Stimulated activated CD4-positive, alpha-beta T cell treated with anti-CD3 and anti-CD28 coated beads, Interleukin-12 subunit alpha, Interleukin-12 subunit beta, amount 100 ng/mL, for 24 hours (primary cell): ENCODE measurements at regions not wholly inside any gene's neighbourhood (a gene's known extent, or its start where the extent isn't known, plus 50 kb on each side); places are given as distances from the start of the nearest gene placed in this dataset.
"Not testable (repeated sequence)": the region's sequence is repeated elsewhere in the genome, so short reads cannot be mapped to it uniquely, and the experiment has no call there.

Experiments
- DNase-seq, 2 experiments: peaks; one replicate each; pipeline ENCODE4 v3.0.0-alpha.2; 2020; ENCODE audit warnings: low read depth in 2 of 2

DNA sequence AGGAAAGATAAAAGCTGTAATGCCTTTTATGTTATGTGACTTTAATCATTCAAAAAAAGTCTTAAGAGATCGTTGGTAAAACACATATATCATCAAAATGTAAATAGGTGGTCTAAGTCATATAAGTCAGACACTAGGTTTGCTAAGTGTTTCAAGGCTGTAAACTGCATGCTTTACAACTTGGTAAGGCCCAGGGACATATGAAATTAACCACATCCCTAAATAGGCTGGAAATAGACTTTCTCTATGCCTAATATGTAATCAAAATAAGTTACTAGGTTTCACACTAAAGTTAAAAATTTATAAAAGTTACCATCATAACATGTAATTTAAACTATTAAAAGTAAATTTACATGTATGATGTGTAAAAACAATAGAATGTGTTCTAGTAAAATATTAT lies 946.3 kb upstream of the LRATD1 start:
- no peak for DNase-seq

DNA sequence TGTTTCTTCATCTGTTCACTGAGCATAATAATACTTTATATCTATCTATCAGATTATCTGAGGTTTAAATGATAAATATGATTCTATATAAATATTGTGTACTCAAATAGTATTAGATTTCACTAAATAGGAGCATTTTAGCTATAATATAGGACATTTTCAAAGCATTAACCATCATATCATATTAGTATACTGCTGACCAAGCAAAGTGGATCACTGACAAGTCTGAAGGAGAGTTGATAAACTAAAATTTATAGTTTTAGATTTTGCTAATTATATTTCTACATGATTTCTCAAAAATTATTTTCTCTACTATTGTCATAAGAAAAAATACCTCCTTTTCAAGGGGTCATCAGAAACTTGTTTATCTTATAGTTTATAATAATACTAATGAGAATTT lies 937.8 kb upstream of the LRATD1 start:
- DNase-seq, result no peak

DNA sequence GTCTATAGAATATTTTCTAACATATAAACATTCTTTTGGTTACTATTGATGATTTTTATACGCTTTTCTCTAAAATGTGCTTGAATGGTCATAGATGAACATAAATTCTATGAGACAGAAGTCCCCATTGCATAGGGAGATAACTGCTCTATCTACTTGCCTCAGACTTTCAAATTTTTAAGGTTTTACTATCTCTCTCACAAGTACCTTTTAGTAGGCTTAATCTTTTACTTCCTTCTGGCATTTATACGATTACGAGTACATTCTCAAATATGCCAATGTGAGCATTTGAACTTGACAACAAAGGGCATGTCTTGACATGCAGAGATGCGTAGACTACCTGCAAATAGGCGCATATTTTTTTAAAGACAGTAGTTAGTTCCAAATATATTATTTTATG lies 935.9 kb upstream of the LRATD1 start:
- no peak for DNase-seq

DNA sequence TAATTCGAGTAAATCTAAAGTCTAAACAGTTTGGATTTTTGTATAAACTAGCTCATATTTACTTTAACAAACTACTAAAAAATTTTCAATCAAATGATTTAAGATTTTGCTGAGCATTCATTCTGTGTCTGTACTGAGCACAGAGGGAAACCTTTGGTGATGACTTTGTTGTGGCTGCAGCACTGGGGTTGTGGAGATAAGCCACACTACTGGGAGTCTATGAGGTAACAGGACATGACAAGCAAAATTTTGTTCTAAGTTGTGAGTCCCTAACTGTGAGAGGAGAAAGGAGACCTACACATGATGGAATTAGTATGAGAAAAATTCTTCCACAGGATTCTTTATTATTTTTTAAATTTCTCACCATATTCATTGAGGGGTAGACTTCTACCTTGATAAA lies 933.7 kb upstream of the LRATD1 start:
- no peak for DNase-seq

DNA sequence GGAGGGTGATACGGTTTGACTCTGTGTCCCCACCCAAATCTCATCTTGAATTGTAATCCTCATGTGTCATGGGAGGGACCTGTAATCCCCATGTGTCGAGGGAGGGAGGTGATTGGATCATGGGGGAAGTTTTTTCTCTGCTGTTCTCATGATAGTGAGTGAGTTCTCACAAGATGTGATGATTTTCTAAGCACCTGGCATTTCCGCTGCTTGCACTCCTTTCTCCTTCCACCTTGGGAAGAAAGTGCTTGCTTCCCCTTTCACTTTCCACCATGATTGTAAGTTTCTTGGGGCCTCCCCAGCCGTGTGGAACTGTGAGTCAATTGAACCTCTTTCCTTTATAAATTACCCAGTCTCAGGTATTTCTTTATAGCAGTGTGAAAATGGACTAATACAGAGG lies 932.6 kb upstream of the LRATD1 start:
- not testable (repeated sequence) for DNase-seq

DNA sequence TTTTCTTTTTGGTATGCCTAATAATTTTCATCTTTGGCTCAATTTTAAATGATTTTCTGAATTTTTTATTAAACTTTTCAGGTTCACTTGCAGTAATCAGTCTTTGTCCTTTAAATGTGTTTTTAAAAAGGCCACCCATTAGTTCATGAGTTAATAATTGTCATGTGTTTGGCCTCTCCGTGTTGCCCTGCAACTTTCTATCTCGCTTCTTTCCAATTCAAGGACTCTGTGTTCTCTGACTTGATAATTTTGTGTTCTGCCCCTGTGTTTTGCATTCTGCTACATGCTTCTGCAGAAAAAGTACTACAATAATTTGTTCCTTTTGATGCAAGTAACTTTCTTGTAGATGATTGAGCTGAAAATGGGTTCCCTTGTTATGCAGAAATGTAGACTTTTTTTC lies 921.4 kb upstream of the LRATD1 start:
- no peak for DNase-seq

DNA sequence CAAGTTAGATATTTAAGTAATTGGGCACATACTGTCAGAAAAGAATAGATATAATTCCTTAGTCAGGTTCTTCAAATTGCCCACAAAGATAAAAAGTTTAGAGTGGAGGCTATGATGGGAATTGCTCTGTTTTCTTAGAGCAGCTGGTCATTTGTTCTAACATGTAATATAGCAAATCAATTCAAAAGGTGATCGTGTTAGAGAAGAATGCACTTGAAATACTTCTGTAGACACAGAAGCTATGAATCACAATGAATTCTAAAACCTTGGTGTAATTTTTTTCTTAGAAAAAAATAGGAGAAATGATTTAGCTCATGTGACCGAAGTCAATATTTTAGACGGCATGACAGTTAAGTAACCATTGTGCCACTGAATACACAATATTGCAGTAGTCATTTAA lies 918.1 kb upstream of the LRATD1 start:
- no peak for DNase-seq

DNA sequence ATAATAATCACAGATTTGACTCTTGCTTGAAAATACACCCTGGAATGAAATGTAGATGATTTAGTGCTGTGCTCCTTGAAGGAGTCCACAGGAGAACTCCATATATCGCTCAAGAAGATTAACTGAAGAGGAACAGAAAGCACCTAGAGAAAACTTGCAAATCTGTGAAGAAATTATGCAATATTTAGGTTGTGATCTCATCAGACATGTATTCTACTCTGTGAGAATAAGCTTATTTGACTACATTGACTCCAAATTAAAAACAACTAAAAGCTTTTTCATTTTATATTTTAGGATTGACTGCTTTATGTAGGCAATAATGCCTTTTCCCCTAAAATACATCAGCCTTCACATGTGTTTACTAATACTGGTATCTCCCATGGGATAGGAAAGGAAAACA lies 906.6 kb upstream of the LRATD1 start:
- DNase-seq, result no peak

DNA sequence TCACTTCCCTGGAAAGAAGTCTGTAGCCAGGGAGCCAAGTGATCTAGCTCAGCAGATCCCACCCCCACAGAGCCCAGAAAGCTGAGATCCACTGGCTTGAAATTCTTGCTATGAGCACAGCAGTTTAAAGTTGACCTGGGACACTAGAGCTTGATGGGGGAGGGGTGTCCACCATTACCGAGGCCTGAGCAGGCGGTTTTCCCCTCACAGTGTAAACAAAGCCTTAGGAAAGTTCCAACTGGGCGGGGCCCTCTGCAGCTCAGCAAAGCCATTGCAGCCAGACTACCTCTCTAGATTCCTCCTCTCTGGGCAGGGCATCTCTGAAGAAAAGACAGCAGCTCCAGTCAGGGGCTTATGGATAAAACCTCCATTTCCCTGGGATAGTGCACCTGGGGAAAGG lies 887.2 kb upstream of the LRATD1 start:
- DNase-seq, result no peak

DNA sequence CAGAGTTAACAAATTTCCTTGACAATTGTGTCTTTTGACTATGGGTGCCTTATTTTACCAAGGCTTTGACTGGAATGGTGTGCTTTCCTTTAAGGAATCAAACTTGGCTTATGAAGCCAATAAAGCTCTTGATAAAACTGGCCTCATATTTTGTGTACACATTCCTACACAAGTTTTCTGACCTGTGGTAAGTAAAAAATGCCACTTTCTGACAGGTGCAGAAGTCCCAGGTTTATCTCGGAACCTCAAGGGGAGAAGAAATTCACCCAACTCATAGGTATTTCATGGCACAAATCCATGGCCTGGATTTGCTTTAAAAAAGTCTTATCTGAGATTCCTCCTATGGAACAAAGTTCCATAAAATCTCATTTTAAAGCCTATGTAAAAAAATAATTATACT lies 880.6 kb upstream of the LRATD1 start:
- DNase-seq, result no peak

DNA sequence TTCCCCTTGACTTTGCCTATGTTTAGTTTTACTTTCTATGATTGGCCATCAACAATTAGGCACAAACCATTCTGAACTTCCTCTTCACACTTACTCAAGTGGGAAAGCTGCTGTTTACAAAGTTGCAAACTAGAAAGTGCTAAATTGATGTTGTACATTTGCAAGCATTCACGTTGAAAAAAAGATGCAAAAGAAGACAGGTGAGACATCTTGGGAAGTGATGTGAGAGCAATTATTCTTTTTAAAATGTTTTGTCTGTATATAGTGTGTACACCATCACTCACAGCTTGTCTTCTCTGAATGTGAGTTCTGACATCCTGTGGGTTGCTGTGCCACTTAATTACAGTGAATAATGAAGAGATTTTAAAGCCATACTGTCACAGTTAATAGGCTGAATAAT lies 874.1 kb upstream of the LRATD1 start:
- DNase-seq, result no peak

DNA sequence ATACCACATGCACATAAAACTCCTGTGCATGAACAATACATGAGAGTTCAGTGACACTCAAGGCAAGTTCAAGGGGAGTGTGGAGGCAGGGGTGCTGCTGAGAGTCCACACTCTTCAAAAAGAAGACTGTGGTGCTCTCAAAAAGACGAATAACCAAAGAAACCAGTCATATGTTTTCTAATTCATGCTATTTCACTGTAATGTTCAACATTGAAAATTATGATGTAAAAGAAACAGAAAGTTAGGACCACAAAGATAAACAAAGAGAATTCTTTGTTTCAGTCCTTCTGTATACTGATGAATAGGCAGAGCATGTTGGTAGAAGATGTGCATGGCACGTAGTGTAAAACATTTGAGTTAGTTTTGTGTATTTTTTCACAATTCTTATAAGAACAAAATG lies 864.2 kb upstream of the LRATD1 start:
- DNase-seq, result no peak

DNA sequence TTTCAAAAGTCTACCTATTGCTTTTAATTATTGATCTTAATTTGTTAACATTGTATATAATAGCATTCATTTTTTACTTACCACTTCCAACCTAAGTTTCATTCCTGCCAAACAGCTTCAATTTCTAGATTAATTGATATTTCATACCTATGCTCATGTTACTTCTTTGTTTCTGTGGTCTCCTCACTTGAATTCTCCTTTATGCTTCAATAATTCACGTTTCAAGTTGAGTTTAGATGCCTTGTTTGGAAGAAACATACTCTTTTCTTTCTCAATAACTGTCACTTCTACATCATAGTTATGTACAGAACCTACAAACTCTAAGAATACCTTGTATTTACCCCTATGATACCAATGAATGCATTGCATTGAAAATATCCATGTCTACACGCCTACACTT lies 862.2 kb upstream of the LRATD1 start:
- no peak for DNase-seq

DNA sequence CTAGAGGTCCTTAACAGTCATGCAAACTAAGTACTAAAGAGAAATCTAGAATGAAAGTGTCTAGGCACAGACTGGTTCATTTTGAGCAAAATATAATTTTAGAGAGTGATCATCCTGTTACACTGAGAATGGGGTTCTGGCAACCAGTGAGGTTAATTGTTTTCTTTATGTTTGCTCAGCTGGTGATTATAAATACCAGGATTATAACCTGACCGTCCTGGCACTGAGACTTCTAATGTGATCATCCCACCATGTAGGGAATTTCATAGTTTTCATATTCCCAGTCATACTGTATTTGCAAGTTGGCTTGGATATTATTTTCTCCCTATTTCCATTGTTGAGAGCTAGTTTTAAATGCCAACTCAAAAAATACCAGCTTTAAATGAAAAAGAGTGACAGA lies 852.5 kb upstream of the LRATD1 start:
- DNase-seq, result no peak

DNA sequence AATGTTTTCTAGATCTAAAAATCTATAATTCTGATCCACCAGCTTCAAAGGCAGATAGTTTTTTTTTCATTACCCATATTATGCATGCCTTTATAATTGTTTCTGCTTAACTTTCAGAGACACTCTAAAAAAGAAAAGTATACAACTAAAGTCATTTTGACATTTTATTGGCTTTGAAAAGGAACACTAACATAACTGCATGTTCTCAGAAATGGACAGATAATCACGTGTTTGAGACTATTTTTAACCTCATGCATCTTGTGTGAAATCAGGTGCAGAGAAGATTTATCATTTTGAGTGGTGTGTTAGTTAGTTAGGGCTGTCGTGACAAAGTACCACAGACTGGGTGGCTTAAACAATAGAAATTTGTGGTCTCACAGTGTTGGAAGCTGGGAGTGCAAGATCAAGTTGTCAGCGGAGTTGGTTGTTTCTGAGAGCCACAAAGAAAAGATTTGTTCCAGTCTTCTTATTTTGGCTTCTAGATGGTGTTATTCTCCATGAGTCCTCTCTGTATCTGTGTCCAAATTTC lies 841.4 kb upstream of the LRATD1 start:
- DNase-seq, result no peak

DNA sequence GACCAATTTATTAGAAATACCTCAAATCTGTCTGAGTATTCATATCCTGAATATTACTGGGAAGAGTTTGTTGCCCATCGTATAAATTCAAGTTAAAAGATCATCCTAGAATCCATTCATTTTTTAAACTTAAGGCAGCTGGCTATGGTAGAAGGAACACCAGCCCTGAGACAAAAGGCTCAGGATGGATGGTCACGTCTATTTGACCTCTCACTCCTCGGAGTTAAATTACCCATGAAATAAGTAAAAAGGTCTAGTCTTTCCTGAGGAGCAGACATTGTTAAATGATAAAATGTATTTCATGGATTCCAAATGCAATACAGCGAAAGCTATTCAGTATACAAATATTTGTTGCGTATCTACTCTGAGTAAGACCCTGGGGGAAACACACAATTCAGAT lies 826.0 kb upstream of the LRATD1 start:
- DNase-seq, result no peak

DNA sequence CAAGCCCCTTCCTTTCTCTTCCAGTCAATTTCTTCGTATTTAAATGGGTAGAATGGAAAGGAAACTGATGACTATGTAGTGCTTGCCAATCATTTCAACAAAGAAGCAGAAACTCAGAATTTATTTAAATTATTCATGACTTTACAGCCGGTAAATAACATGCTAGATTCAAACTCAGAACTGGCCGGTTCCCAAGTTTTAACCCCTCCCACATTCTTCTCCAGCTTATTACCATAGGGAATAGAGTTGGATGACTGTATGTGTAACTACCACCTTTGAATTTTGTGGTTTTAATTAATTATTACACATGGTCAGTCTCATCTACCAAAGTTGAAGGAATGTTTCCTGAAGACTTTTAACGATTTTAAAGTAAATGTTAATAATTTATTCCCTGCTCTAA lies 819.3 kb upstream of the LRATD1 start:
- no peak for DNase-seq

DNA sequence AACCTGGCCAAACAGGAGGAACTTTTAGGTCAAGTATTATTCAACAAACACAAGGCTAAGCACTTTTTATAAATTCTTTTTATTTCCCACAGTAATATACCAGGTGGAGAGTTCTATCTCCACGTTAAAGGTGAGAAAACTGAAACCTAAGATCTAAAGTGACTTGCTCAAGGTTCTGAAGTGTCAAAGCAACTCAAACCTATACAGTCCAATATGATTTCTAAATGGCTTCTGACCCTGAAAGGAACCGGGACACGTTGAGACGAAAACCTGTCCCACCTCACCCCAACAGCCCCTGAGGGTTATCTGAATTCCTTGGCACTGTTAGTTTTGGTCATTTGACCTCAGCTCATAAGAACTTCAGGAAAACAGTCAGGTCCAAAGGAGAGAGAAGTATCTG lies 814.5 kb upstream of the LRATD1 start:
- DNase-seq, result no peak

DNA sequence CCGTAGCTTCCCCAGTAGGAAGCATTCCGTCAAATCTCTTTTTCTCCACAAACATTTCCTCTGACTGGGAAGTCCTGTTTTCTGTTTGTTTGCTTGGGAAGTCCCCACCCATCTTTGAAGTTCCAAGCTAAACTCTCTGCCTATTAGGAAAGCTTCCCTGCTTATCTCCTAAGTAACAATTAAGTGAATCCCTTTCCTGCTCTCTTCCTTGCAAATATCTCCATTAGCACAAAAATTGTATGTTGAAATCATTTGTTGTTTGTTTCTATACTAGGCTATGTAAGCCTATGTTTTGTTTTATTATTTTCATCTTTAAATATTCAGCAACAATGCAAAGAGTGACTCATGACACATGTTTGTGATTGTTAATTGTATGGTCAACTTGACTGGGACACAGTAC lies 812.6 kb upstream of the LRATD1 start:
- no peak for DNase-seq

DNA sequence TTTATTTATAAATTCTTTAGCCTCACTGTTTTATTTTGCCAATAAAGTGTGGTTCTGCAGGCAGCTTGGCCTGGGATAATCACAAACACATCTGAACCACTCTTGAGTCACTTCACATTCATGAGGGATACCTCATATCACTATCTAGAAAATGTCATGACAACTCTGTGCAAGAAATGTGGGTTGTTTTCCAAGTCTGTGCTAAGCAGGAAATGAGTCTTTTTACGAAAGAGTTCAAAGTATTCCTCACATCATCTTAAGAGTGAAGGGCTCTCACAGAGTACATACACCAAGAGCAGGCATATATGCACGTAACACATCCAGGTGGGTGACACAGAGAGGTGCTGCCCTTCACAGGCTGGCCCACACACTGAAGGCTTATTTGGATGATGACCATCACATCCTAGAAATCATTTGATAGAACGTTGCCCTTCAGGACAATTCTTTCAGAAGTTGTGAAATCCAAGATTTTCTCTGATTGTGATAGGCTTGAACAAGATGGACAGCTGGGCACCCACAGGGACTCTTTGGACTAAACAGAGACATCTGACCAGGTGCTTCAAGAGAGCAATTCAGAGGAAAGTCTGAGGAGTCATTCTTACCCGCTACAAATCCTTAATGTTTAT lies 811.1 kb upstream of the LRATD1 start:
- DNase-seq, result no peak

DNA sequence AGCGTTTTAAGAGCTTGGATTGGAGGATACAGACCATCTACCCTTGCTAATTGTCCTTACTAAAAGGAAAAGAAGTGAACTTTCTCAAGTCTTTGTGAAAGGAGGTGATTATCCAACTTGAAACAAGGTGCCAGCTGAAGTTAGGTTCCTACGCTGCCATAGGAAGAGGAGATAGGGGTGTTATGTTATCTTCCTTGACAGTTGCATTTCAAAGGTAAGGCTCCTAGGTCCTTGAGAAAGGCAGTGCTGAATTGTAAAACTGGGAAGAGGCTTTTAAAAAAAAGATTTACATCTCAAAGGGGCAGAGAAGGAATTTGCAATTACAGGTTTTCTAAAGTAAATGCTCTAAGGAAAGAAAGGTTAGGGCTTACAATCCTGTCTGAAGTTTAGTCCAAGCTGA lies 810.2 kb upstream of the LRATD1 start:
- no peak for DNase-seq

DNA sequence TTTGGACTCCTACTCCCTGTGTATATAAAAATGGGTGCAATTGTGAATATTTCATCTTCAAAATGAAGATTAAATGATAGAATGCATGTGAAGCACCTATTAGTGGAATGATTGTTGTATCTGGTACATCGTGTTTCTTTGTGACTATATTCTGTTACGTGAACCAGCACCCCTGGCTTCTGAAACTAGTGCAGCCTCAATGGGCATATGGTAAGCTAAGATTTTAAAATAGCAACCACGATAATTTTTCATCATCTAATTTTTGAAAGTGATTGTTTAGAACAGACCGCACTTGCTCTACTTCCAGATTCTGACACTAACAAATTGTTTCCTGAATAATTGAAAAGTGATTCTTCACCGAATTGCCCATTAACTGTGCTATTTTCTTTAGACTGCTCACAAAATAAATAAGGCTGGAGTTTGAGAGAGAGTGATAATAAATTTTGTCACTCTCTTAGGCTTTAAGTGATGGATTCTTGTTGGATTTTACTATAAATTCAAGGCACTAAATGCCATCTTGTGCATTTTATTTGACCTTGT lies 806.1 kb upstream of the LRATD1 start:
- no peak for DNase-seq

DNA sequence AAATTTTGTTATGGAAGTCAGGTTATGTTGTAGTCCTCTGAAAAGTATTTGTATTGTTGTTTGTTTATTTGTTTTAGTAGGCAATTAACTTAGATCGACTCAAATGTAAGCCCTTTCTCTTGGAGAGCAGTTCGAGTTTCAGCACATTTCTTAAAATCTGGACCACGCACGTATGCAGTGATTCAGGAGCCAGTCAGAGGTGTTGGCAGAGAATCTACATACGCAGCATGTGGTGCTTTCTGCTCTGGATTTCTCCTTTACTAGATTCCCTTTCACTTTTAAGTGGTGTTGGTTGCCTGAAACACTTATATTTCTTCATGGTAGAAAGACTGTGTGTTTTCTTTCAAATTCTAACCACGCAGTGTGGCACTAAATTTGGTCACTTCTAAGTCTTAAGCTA lies 773.9 kb upstream of the LRATD1 start:
- no peak for DNase-seq

DNA sequence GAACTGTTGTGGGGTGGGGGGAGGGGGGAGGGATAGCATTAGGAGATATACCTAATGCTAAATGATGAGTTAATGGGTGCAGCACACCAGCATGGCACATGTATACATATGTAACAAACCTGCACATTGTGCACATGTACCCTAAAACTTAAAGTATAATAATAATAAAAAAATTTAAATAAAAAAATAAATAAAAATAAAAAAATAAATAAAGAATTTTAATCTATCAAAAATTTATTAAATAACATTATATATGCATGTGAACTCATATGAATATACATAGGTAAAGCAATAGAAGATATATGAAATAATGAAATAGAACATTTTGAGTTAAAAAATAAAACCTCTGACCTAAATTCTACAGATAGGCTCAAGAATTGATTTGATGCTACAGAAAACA lies 764.2 kb upstream of the LRATD1 start:
- not testable (repeated sequence) for DNase-seq
